ENCODE measurements at regions not wholly inside any gene's neighbourhood (a gene's known extent, or its start where the extent isn't known, plus 50 kb on each side); places are given as distances from the start of the nearest gene placed in this dataset.

GRCh38 chr9:84393266-84393950 is 52.9 kb upstream of the SLC28A3 start:
- no peak for DNase-seq (ENCODE audit: extremely low read depth, low read depth)
- H3K4me3 ChIP-seq (replicated peaks; ENCODE audit: low read depth, low read length): no peak overlapping the region
- TF ChIP-seq CTCF (IDR thresholded peaks at IDR 0.05; ENCODE audit: low read depth, low read length, missing control alignments): no peak

- TF ChIP-seq CTCF (IDR thresholded peaks at IDR 0.05; ENCODE audit: low read depth, low read length, missing control alignments): no peak
- H3K4me3 ChIP-seq (replicated peaks; ENCODE audit: low read depth, low read length): no peak overlapping the region
- no peak for DNase-seq (ENCODE audit: extremely low read depth, low read depth)
These were observed 53.5 kb upstream of the SLC28A3 start for GRCh38 chr9:84394036-84394435.

GRCh38 chr9:84397151-84397728 is 56.7 kb upstream of the SLC28A3 start:
- no peak overlapping the region for H3K4me3 ChIP-seq (replicated peaks; ENCODE audit: low read depth, low read length)
- peak; percentile 79 for TF ChIP-seq CTCF (IDR thresholded peaks at IDR 0.05; ENCODE audit: low read depth, low read length, missing control alignments)
- DNase-seq (ENCODE audit: extremely low read depth, low read depth): peak; percentile 37

- TF ChIP-seq CTCF (IDR thresholded peaks at IDR 0.05; ENCODE audit: low read depth, low read length, missing control alignments): no peak
- DNase-seq (ENCODE audit: extremely low read depth, low read depth): peak; percentile 17
- H3K4me3 ChIP-seq (replicated peaks; ENCODE audit: low read depth, low read length): no peak overlapping the region
These were observed 57.3 kb upstream of the SLC28A3 start for GRCh38 chr9:84397822-84398221.

GRCh38 chr9:84402517-84402916 is 62.0 kb upstream of the SLC28A3 start:
- no peak for DNase-seq (ENCODE audit: extremely low read depth, low read depth)
- H3K4me3 ChIP-seq (replicated peaks; ENCODE audit: low read depth, low read length): no peak overlapping the region

GRCh38 chr9:84403288-84403687 is 62.7 kb upstream of the SLC28A3 start:
- DNase-seq (ENCODE audit: extremely low read depth, low read depth): no peak
- H3K4me3 ChIP-seq (replicated peaks; ENCODE audit: low read depth, low read length): no peak overlapping the region
- TF ChIP-seq CTCF (IDR thresholded peaks at IDR 0.05; ENCODE audit: low read depth, low read length, missing control alignments): no peak

More at GRCh38 chr9:84402517-84402916, 62.0 kb upstream of the SLC28A3 start:
- TF ChIP-seq CTCF (IDR thresholded peaks at IDR 0.05; ENCODE audit: low read depth, low read length, missing control alignments): no peak
